GM12873 (cell line): ENCODE measurements at regions not wholly inside any gene's neighbourhood (a gene's known extent, or its start where the extent isn't known, plus 50 kb on each side); places are given as distances from the start of the nearest gene placed in this dataset.

Experiments used
- CTCF ChIP-seq: IDR thresholded peaks from 2 replicates; pipeline ENCODE4 v1.5.1; 2012; ENCODE audit warnings: low read depth, mild to moderate bottlenecking, moderate library complexity, low read length, control low read depth; ENCODE audit not compliant: insufficient read depth; ENCODE audit errors: missing control alignments

- no peak for TF ChIP-seq CTCF
Measured at GRCh38 chr12:9326085-9326484, 117.9 kb upstream of the PZP start.

- no peak for TF ChIP-seq CTCF
Measured at GRCh38 chr12:9325471-9325870, 117.3 kb upstream of the PZP start.

- TF ChIP-seq CTCF = no peak
Measured at GRCh38 chr12:9324782-9325181, 116.6 kb upstream of the PZP start.

- no peak for TF ChIP-seq CTCF
Measured at GRCh38 chr12:9323144-9323681, 115.0 kb upstream of the PZP start.

GRCh38 chr12:9319842-9320173 is 111.6 kb upstream of the PZP start:
- no peak for TF ChIP-seq CTCF

GRCh38 chr12:9319044-9319841 is 111.0 kb upstream of the PZP start:
- peak; percentile 27 for TF ChIP-seq CTCF

GRCh38 chr12:9276990-9277389 is 68.8 kb upstream of the PZP start:
- no peak for TF ChIP-seq CTCF

GRCh38 chr12:9273276-9273675 is 65.1 kb upstream of the PZP start:
- TF ChIP-seq CTCF = no peak
